GM12875 (cell line): ENCODE measurements at regions not wholly inside any gene's neighbourhood (a gene's known extent, or its start where the extent isn't known, plus 50 kb on each side); places are given as distances from the start of the nearest gene placed in this dataset.

Experiments used
- H3K4me3 ChIP-seq: one replicate; pipeline ENCODE4 v1.5.1; 2011; ENCODE audit warnings: low read depth, low read length, control low read depth
- CTCF ChIP-seq: IDR thresholded peaks from 2 replicates; pipeline ENCODE4 v1.5.1; 2011; ENCODE audit warnings: low read depth, mild to moderate bottlenecking, control low read depth, inconsistent platforms, low read length, moderate library complexity, borderline replicate concordance; ENCODE audit not compliant: insufficient read depth

GRCh38 chr17:14794961-14795360, 470.2 kb downstream of the PMP22 start:
- TF ChIP-seq CTCF, result no peak
- no peak overlapping the region for H3K4me3 ChIP-seq

GRCh38 chr17:14793237-14793636, 471.9 kb downstream of the PMP22 start:
- H3K4me3 ChIP-seq, result no peak overlapping the region
- no peak for TF ChIP-seq CTCF

GRCh38 chr17:14792746-14793145, 472.4 kb downstream of the PMP22 start:
- no peak for TF ChIP-seq CTCF
- no peak overlapping the region for H3K4me3 ChIP-seq

GRCh38 chr17:14791221-14791620, 473.9 kb downstream of the PMP22 start:
- no peak overlapping the region for H3K4me3 ChIP-seq

GRCh38 chr17:14790521-14790920, 474.6 kb downstream of the PMP22 start:
- no peak for TF ChIP-seq CTCF
- no peak overlapping the region for H3K4me3 ChIP-seq

More at GRCh38 chr17:14791221-14791620, 473.9 kb downstream of the PMP22 start:
- no peak for TF ChIP-seq CTCF

- no peak overlapping the region for H3K4me3 ChIP-seq
- peak; percentile 47; the same call in 1 of the 2 replicates for TF ChIP-seq CTCF
Measured at GRCh38 chr17:14784997-14785696, 480.0 kb downstream of the PMP22 start.

- TF ChIP-seq CTCF, result no peak
- H3K4me3 ChIP-seq, result no peak overlapping the region
Measured at GRCh38 chr17:14781123-14781522, 480.2 kb downstream of the HS3ST3B1 start.
